ENCODE measurements at regions not wholly inside any gene's neighbourhood (a gene's known extent, or its start where the extent isn't known, plus 50 kb on each side); places are given as distances from the start of the nearest gene placed in this dataset.
A peak's percentile ranks its signal among the peaks of the same experiment; 100 is the strongest.

GRCh38 chr7:47071866-47072265, 510.0 kb downstream of the TNS3 start (continued):
- no peak for TF ChIP-seq REST (IDR thresholded peaks at IDR 0.05)
- no peak for TF ChIP-seq HNF4G (IDR thresholded peaks at IDR 0.05)
- TF ChIP-seq YY1 (IDR thresholded peaks at IDR 0.05): no peak
- no peak for TF ChIP-seq HNF4A (conservative IDR thresholded peaks at IDR 0.05)
- TF ChIP-seq SP1 (IDR thresholded peaks at IDR 0.05): no peak

DNA sequence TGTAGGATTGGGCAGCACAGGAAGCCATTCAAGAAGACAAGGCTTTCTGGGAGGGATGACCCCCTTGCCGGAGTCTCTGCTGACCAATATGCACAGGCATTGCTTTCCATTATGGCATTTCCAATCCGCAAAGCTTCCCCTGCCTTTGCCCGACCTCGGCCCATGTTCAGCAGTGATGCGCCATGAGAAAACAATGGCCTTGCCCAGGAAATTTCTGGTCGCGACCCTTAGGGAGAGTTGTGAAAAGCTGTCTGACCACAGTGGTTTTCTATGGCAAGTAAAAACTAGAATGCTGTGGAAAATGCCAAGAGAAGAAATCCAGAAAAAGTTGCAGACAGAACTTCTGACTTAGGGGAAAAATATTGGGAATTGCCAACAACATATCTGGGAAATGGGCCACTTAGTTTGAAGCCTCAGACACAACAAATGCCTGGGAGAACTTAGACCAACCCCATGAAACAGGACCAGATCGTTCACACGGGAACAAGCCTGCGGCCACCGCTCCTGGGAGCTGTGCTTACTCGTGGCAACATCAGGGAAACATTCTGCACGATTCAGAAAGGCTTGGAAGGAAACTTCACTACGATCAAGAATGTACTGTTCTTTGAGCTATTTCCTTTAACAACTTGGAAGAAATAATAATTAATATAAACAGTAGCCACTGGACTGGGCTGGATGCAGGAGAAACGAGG, 512.4 kb downstream of the TNS3 start:
- H3K36me3 ChIP-seq (ENCODE audit: control insufficient read depth in 4 of 4, insufficient read depth in 3 of 4, low read depth in 1 of 4, low read length in 3 of 4): no peaks in the 10 kb centered on the region
- H3K9ac ChIP-seq (ENCODE audit: low read depth in 1 of 2, low read length in 2 of 2): no peak overlapping the region
- H3K4me1 ChIP-seq (ENCODE audit: control insufficient read depth in 4 of 4, insufficient read depth in 4 of 4, low read length in 3 of 4): no peaks in the 10 kb centered on the region
- 86% methylated on average over 15 of the region's 15 CpGs for WGBS
- no peaks in the 10 kb centered on the region for H3K9me3 ChIP-seq (ENCODE audit: control insufficient read depth in 4 of 4, low read length in 3 of 4)
- no peak for DNase-seq (ENCODE audit: low spot score)
- no peaks in the 10 kb centered on the region for H3K27me3 ChIP-seq (ENCODE audit: control insufficient read depth in 4 of 4, insufficient read depth in 4 of 4, low read length in 3 of 4)
- no peak for TF ChIP-seq FOXA2 (IDR thresholded peaks at IDR 0.05)
- TF ChIP-seq RXRA (IDR thresholded peaks at IDR 0.05): peak; percentile 37 to 41
- TF ChIP-seq CTCF (IDR thresholded peaks at IDR 0.05; ENCODE audit: low read depth, low read length, missing input control): no peak
- TF ChIP-seq RAD21 (IDR thresholded peaks at IDR 0.05): peak in 1 of 2 donors; percentile 10
- no peak for TF ChIP-seq REST (IDR thresholded peaks at IDR 0.05)
- TF ChIP-seq, protein P1, sequence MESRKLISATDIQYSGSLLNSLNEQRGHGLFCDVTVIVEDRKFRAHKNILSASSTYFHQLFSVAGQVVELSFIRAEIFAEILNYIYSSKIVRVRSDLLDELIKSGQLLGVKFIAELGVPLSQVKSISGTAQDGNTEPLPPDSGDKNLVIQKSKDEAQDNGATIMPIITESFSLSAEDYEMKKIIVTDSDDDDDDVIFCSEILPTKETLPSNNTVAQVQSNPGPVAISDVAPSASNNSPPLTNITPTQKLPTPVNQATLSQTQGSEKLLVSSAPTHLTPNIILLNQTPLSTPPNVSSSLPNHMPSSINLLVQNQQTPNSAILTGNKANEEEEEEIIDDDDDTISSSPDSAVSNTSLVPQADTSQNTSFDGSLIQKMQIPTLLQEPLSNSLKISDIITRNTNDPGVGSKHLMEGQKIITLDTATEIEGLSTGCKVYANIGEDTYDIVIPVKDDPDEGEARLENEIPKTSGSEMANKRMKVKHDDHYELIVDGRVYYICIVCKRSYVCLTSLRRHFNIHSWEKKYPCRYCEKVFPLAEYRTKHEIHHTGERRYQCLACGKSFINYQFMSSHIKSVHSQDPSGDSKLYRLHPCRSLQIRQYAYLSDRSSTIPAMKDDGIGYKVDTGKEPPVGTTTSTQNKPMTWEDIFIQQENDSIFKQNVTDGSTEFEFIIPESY (IDR thresholded peaks at IDR 0.05): no peak
- no peak for TF ChIP-seq YY1 (IDR thresholded peaks at IDR 0.05)
- TF ChIP-seq NR2F2 (IDR thresholded peaks at IDR 0.05): no peak
- no peak for TF ChIP-seq HNF4A (conservative IDR thresholded peaks at IDR 0.05)
- H3K4me3 ChIP-seq (ENCODE audit: low read depth in 1 of 3, low read length in 3 of 3): no peak overlapping the region
- no peak overlapping the region for H3K27ac ChIP-seq (ENCODE audit: low read depth in 1 of 2, low read length in 2 of 2)

Measured in liver (tissue), 8 donors.